Mesendoderm (in vitro differentiated cells): ENCODE measurements at regions not wholly inside any gene's neighbourhood (a gene's known extent, or its start where the extent isn't known, plus 50 kb on each side); places are given as distances from the start of the nearest gene placed in this dataset.

Source experiments
- DNase-seq: peaks from one replicate; pipeline ENCODE4 v3.0.0; 2013
- H2AK5ac ChIP-seq: 2 replicates; pipeline ENCODE4 v1.6.1; 2013; ENCODE audit warnings: low read length, inconsistent platforms
- H2BK120ac ChIP-seq: 2 replicates; pipeline ENCODE4 v1.6.1; 2013; ENCODE audit warnings: low read depth, mild to moderate bottlenecking, low read length, moderate library complexity, mixed read lengths
- H2BK15ac ChIP-seq: replicated peaks from 2 replicates; pipeline ENCODE4 v1.6.1; 2013; ENCODE audit warnings: low read depth, mild to moderate bottlenecking, moderate library complexity
- H2BK5ac ChIP-seq: 2 replicates; pipeline ENCODE4 v1.6.1; 2013; ENCODE audit warnings: low read length, inconsistent platforms
- H3K18ac ChIP-seq: 2 replicates; pipeline ENCODE4 v1.6.1; 2013; ENCODE audit warnings: mild to moderate bottlenecking, low read length, mixed read lengths
- H3K23ac ChIP-seq: one replicate; pipeline ENCODE4 v1.6.1; 2013; ENCODE audit warnings: low read length
- H3K27ac ChIP-seq: 2 replicates; pipeline ENCODE4 v1.5.1; 2013; ENCODE audit warnings: low read depth, mild to moderate bottlenecking, inconsistent platforms, low read length, moderate library complexity
- H3K27me3 ChIP-seq: 2 replicates; pipeline ENCODE4 v1.6.1; 2013; ENCODE audit warnings: low read length, control low read depth, mild to moderate bottlenecking, inconsistent platforms; ENCODE audit not compliant: insufficient read depth, poor library complexity
- H3K36me3 ChIP-seq: 2 replicates; pipeline ENCODE4 v1.6.1; 2013; ENCODE audit warnings: low read length, inconsistent platforms; ENCODE audit not compliant: control insufficient read depth, insufficient read depth
- H3K4ac ChIP-seq: one replicate; pipeline ENCODE4 v1.6.1; 2013; ENCODE audit warnings: low read depth, mild to moderate bottlenecking, low read length, moderate library complexity
- H3K4me1 ChIP-seq: 2 replicates; pipeline ENCODE4 v1.6.1; 2013; ENCODE audit warnings: low read depth, low read length, inconsistent platforms; ENCODE audit not compliant: control insufficient read depth
- H3K4me2 ChIP-seq: 2 replicates; pipeline ENCODE4 v1.6.1; 2013; ENCODE audit warnings: low read length
- H3K4me3 ChIP-seq: 2 replicates; pipeline ENCODE4 v1.5.1; 2013; ENCODE audit warnings: mild to moderate bottlenecking, low read length
- H3K56ac ChIP-seq: one replicate; pipeline ENCODE4 v1.6.1; 2013; ENCODE audit warnings: low read length
- H3K79me1 ChIP-seq: 2 replicates; pipeline ENCODE4 v1.6.1; 2013; ENCODE audit warnings: low read length, inconsistent platforms
- H3K79me2 ChIP-seq: 2 replicates; pipeline ENCODE4 v1.6.1; 2013; ENCODE audit warnings: mild to moderate bottlenecking, low read length; ENCODE audit not compliant: control insufficient read depth, insufficient read depth
- H3K9ac ChIP-seq: 2 replicates; pipeline ENCODE4 v1.6.1; 2013; ENCODE audit warnings: low read length, inconsistent platforms
- H4K5ac ChIP-seq: one replicate; pipeline ENCODE4 v1.6.1; 2013; ENCODE audit warnings: low read length
- H4K8ac ChIP-seq: one replicate; pipeline ENCODE4 v1.6.1; 2013; ENCODE audit warnings: low read depth, mild to moderate bottlenecking, control low read depth, low read length, moderate library complexity
- WGBS: extraction: QIAGEN DNeasy Blood & Tissue Kit; methylation state at CpG from one replicate; pipeline ENCODE4 v1.1.7; 2013; ENCODE audit warnings: low lambda C conversion rate, missing lambda C conversion rate; ENCODE audit not compliant: insufficient coverage; ENCODE audit errors: extremely low coverage; 5-methylcytosine and 5-hydroxymethylcytosine counted together

GRCh38 chr6:98020222-98020621, 737.2 kb upstream of the MMS22L start:
- Histone ChIP-seq H3K9ac (no peak overlapping the region), H4K8ac (no peak overlapping the region), H2AK5ac (no peak overlapping the region), H3K27ac (no peak overlapping the region), H3K36me3 (no peaks in the 10 kb centered on the region), H4K5ac (no peak overlapping the region), H3K23ac (no peak overlapping the region), H3K79me2 (no peaks in the 10 kb centered on the region), H2BK15ac (no peak overlapping the region), H3K56ac (no peak overlapping the region), H2BK120ac (no peak overlapping the region), H3K79me1 (no peaks in the 10 kb centered on the region), H3K4ac (no peak overlapping the region), H3K4me1 (no peaks in the 10 kb centered on the region), H3K27me3 (no peaks in the 10 kb centered on the region), H2BK5ac (no peak overlapping the region), H3K4me3 (no peak overlapping the region), H3K18ac (no peak overlapping the region), H3K4me2 (no peak overlapping the region)
- WGBS: no CpG with 5 or more reads among the region's 2 CpGs
- DNase-seq: no peak

DNA sequence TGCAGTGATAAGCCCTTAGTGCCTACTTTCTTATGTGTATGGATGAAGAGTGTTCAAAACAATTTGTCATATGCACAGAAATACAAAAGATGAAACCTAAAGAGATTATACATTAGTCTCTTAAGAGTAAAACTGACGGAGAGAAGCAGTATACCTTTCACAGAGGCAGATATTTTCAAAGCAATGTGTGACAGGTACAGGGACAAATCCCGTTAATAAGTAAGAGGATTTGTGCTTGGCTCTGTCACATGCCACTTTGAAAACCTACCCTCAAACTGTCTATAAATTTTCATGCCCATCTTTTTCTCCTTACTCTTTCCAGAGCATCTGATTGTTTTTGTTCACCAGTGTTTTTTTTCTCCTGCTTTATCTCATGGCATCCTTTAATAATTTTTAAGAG, 741.3 kb upstream of the MMS22L start:
- Histone ChIP-seq H3K56ac (no peak overlapping the region), H3K4me2 (no peak overlapping the region), H2AK5ac (no peak overlapping the region), H3K27ac (no peak overlapping the region), H3K4me3 (no peak overlapping the region), H3K4ac (no peak overlapping the region), H3K4me1 (no peaks in the 10 kb centered on the region), H3K27me3 (no peaks in the 10 kb centered on the region), H3K9ac (no peak overlapping the region), H3K23ac (no peak overlapping the region), H2BK120ac (no peak overlapping the region), H3K79me1 (no peaks in the 10 kb centered on the region), H2BK15ac (no peak overlapping the region), H3K18ac (no peak overlapping the region), H4K8ac (no peak overlapping the region), H2BK5ac (no peak overlapping the region), H4K5ac (no peak overlapping the region), H3K36me3 (no peaks in the 10 kb centered on the region), H3K79me2 (no peaks in the 10 kb centered on the region)
- DNase-seq: no peak
- WGBS: no CpG with 5 or more reads among the region's 2 CpGs

DNA sequence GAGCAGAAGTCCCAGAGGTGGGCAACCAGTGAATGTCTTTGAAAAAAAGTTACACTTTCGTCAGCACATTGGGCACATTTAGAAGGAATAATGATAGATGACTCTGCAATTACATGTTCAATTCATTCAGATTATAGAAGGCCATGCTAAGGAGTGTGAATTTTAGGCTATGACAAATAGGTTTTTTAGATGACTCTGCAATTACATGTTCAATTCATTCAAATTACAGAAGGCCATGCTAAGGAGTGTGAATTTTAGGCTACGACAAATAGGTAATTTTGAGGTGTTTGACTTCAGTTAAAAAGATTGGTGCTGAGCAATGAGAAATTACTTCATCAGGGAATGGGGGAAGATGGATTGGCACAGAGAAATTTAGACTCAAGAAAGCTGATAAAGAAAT, 744.9 kb upstream of the MMS22L start:
- Histone ChIP-seq H3K9ac (no peak overlapping the region), H3K4me1 (no peaks in the 10 kb centered on the region), H3K18ac (no peak overlapping the region), H3K23ac (no peak overlapping the region), H3K27ac (no peak overlapping the region), H3K36me3 (no peaks in the 10 kb centered on the region), H4K8ac (no peak overlapping the region), H3K79me2 (no peaks in the 10 kb centered on the region), H3K79me1 (no peaks in the 10 kb centered on the region), H3K4me2 (no peak overlapping the region), H3K4me3 (no peak overlapping the region), H3K56ac (no peak overlapping the region), H3K4ac (no peak overlapping the region), H2BK15ac (no peak overlapping the region), H2AK5ac (no peak overlapping the region), H2BK5ac (no peak overlapping the region), H2BK120ac (no peak overlapping the region), H3K27me3 (no peaks in the 10 kb centered on the region), H4K5ac (no peak overlapping the region)
- no CpG with 5 or more reads among the region's 2 CpGs for WGBS
- no peak for DNase-seq

DNA sequence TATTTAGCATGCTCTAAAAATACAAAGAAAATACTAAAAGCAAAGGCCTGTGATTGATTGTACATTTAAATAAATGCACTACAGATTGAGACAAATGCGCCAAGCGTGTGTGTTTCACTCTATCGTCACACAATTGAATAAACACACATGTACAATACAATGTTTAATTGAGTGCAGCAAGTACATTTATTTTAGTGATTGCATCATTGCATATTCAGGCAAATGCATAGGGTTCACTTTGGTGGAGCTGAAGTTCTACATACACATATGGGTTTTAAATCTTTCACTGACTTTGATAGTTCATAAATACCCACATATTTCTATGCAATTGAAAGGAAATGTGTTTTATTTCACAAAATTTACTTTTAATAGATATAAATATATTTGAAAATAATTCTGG, 750.6 kb upstream of the MMS22L start:
- Histone ChIP-seq H3K4me2 (no peak overlapping the region), H4K8ac (no peak overlapping the region), H2BK5ac (no peak overlapping the region)

DNA sequence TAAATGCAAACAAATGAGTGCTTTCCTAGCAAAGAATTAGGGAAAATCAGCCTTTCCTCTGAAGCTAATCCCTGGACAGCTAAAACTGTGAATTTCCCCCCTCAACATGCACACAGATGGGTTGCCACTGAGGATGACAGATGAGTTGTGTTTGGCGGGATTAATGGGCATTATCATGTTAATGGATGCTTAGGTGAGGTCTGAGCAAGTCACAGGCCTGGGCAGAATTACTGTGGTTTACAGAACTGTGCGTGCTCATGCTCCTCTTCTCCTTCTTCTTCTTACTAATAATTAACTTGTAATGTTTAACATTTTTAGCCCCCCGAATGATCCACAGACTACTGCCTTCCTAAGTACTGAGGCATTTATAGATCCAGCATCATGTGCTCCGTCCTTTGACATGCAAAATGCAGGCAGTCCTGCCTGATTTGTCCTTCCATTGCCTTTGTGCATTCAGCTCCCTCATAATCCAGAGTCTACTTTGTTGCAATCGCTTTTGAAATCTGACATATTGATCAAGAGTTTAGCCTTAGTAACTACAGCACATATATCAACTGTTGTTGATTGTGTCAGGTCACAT, 753.4 kb upstream of the MMS22L start:
- peak; percentile 42 for DNase-seq
- H3K4me1 ChIP-seq: no peaks in the 10 kb centered on the region
- H3K4me3 ChIP-seq: no peak overlapping the region
- no peak overlapping the region for H3K23ac ChIP-seq
- no peak overlapping the region for H2BK120ac ChIP-seq
- H3K18ac ChIP-seq: no peak overlapping the region
- no peak overlapping the region for H3K56ac ChIP-seq
- no CpG with 5 or more reads among the region's 5 CpGs for WGBS
- H2BK15ac ChIP-seq: no peak overlapping the region
- no peaks in the 10 kb centered on the region for H3K79me2 ChIP-seq
- no peak overlapping the region for H3K4ac ChIP-seq
- no peak overlapping the region for H3K27ac ChIP-seq
- no peak overlapping the region for H2BK5ac ChIP-seq
- H4K8ac ChIP-seq: no peak overlapping the region
- no peaks in the 10 kb centered on the region for H3K79me1 ChIP-seq
- no peak overlapping the region for H2AK5ac ChIP-seq
- H3K4me2 ChIP-seq: no peak overlapping the region
- no peak overlapping the region for H4K5ac ChIP-seq
- H3K36me3 ChIP-seq: no peaks in the 10 kb centered on the region
- no peaks in the 10 kb centered on the region for H3K27me3 ChIP-seq
- H3K9ac ChIP-seq: no peak overlapping the region

More for the DNA sequence above, 750.6 kb upstream of the MMS22L start:
- Histone ChIP-seq H3K4me3 (no peak overlapping the region), H3K56ac (no peak overlapping the region), H3K18ac (no peak overlapping the region), H3K23ac (no peak overlapping the region), H2AK5ac (no peak overlapping the region), H3K27me3 (no peaks in the 10 kb centered on the region), H3K79me2 (no peaks in the 10 kb centered on the region), H3K27ac (no peak overlapping the region), H3K9ac (no peak overlapping the region), H4K5ac (no peak overlapping the region), H3K36me3 (no peaks in the 10 kb centered on the region), H3K79me1 (no peaks in the 10 kb centered on the region), H3K4ac (no peak overlapping the region), H2BK120ac (no peak overlapping the region), H2BK15ac (no peak overlapping the region), H3K4me1 (no peaks in the 10 kb centered on the region)
- WGBS: no CpG with 5 or more reads among the region's 3 CpGs
- DNase-seq: no peak

- WGBS: no CpG with 5 or more reads among the region's 6 CpGs
- Histone ChIP-seq H3K9ac (no peak overlapping the region), H3K56ac (no peak overlapping the region), H3K4me2 (no peak overlapping the region), H3K79me1 (no peaks in the 10 kb centered on the region), H3K27me3 (no peaks in the 10 kb centered on the region), H3K4me1 (no peaks in the 10 kb centered on the region), H2BK5ac (no peak overlapping the region), H3K4ac (no peak overlapping the region), H3K79me2 (no peaks in the 10 kb centered on the region), H2BK120ac (no peak overlapping the region), H3K36me3 (no peaks in the 10 kb centered on the region), H2AK5ac (no peak overlapping the region), H3K18ac (no peak overlapping the region), H3K23ac (no peak overlapping the region), H4K5ac (no peak overlapping the region), H3K4me3 (no peak overlapping the region), H3K27ac (no peak overlapping the region), H2BK15ac (no peak overlapping the region), H4K8ac (no peak overlapping the region)
- peak; percentile 37 for DNase-seq
Measured at GRCh38 chr6:98037571-98037970, 754.6 kb upstream of the MMS22L start.
